SK-N-SH treated with all-trans-retinoic acid at 6 μM for 48 hours (cell line): ENCODE measurements at regions not wholly inside any gene's neighbourhood (a gene's known extent, or its start where the extent isn't known, plus 50 kb on each side); places are given as distances from the start of the nearest gene placed in this dataset.

Experiments
- ARNTL ChIP-seq: fragments of 450-650 bp; formaldehyde crosslinking; IDR thresholded peaks from 2 replicates; pipeline ENCODE4 v1.5.0; 2020; ENCODE audit warnings: low read depth, mild to moderate bottlenecking, moderate library complexity, borderline replicate concordance
- CREB5 ChIP-seq: fragments of 250-450 bp; sonication (Bioruptor Pico); IDR thresholded peaks from 2 replicates; pipeline ENCODE4 v1.5.1; 2020; ENCODE audit warnings: low read depth, mild to moderate bottlenecking, moderate library complexity
- GLIS3 ChIP-seq: fragments of 250-450 bp; sonication (Bioruptor Pico); IDR thresholded peaks from 2 replicates; pipeline ENCODE4 v1.5.0; 2020; ENCODE audit warnings: mild to moderate bottlenecking, moderate library complexity
- PATZ1 ChIP-seq: fragments of 250-450 bp; sonication (Bioruptor Pico); IDR thresholded peaks from 2 replicates; pipeline ENCODE4 v1.8.0; 2020; ENCODE audit warnings: mild to moderate bottlenecking, moderate library complexity, borderline replicate concordance
- POU6F1 ChIP-seq: fragments of 250-450 bp; sonication (Bioruptor Pico); IDR thresholded peaks from 2 replicates; pipeline ENCODE4 v1.8.0; 2021; ENCODE audit warnings: low read depth, mild to moderate bottlenecking, moderate library complexity, borderline replicate concordance
- PPARA ChIP-seq: fragments of 250-450 bp; sonication (Bioruptor Pico); IDR thresholded peaks from 2 replicates; pipeline ENCODE4 v1.5.0; 2020; ENCODE audit warnings: mild to moderate bottlenecking, borderline replicate concordance
- SNAI2 ChIP-seq: fragments of 250-450 bp; sonication (Bioruptor Pico); IDR thresholded peaks from 2 replicates; pipeline ENCODE4 v1.5.0; 2020; ENCODE audit warnings: mild to moderate bottlenecking, moderate library complexity
- ZFP3 ChIP-seq: fragments of 250-450 bp; sonication (Bioruptor Pico); IDR thresholded peaks from 2 replicates; pipeline ENCODE4 v1.5.0; 2020; ENCODE audit warnings: mild to moderate bottlenecking, moderate library complexity
- ZNF8 ChIP-seq: fragments of 450-650 bp; formaldehyde crosslinking; IDR thresholded peaks from 2 replicates; pipeline ENCODE4 v1.5.0; 2020; ENCODE audit warnings: mild to moderate bottlenecking, moderate library complexity

GRCh38 chr10:108238261-108238660 is 1073.8 kb upstream of the SORCS1 start:
- TF ChIP-seq ARNTL (CRISPR knock-in tag) (no peak), GLIS3 (CRISPR knock-in tag) (no peak), ZFP3 (no peak), PATZ1 (CRISPR knock-in tag) (no peak), SNAI2 (CRISPR knock-in tag) (no peak), CREB5 (CRISPR knock-in tag) (no peak), ZNF8 (CRISPR knock-in tag) (no peak), POU6F1 (no peak), PPARA (no peak)
